ENCODE measurements at regions not wholly inside any gene's neighbourhood (a gene's known extent, or its start where the extent isn't known, plus 50 kb on each side); places are given as distances from the start of the nearest gene placed in this dataset.

DNA sequence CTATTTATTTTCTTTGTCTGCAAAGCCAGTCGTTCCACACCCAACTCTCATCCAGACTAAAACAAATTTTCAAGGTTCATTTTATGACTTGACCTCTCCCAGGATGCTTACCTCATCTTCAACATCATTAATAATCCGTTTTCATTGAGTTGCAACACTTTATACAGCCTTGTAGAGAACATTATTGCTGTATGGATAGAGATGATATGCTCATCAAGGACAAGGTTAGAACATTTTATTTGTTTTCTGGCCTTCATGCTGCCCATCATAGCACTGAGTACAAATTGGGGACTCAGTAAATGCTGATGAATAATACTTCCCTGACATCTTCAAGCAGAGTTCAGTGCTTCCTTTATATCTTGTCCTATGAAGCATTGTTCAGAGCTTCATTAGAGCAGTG lies 120.2 kb downstream of the OXSM start:
- no peak for TF ChIP-seq BCLAF1 (IDR thresholded peaks at IDR 0.05; ENCODE audit: borderline replicate concordance in 1 of 2, control insufficient read depth in 1 of 2, low read depth in 2 of 2, low read length in 1 of 2)
- no peak for TF ChIP-seq CCAR2 (IDR thresholded peaks at IDR 0.05; ENCODE audit: low read depth, low read length)
- no peak for TF ChIP-seq SP2 (IDR thresholded peaks at IDR 0.05; ENCODE audit: extremely low read depth, low read depth, low read length, poor library complexity, severe bottlenecking)
- TF ChIP-seq PTRF (tag; IDR thresholded peaks at IDR 0.05), result no peak
- no peak for TF ChIP-seq ATF3 (IDR thresholded peaks at IDR 0.05)
- TF ChIP-seq ATF3 (CRISPR knock-in tag; conservative IDR thresholded peaks at IDR 0.05), result no peak
- TF ChIP-seq POLR2B (IDR thresholded peaks at IDR 0.05; ENCODE audit: low read depth, partially characterized antibody), result no peak
- TF ChIP-seq NCOA4 (IDR thresholded peaks at IDR 0.05; ENCODE audit: partially characterized antibody), result no peak
- TF ChIP-seq ZNF175 (CRISPR knock-in tag; IDR thresholded peaks at IDR 0.05; ENCODE audit: low read depth), result no peak
- TF ChIP-seq NCOA2 (IDR thresholded peaks at IDR 0.05; ENCODE audit: partially characterized antibody in 2 of 2), result no peak
- no peak for TF ChIP-seq GABPB2 (CRISPR knock-in tag; conservative IDR thresholded peaks at IDR 0.05)
- CTCF ChIA-PET (ENCODE audit: low intra/inter-chr PET ratio), result interaction anchor here (1.0 kb wide), 1 partner anchor 261 kb away, joined by 4 read pairs; no protein-coding TSS in a partner anchor
- Histone ChIP-seq H3K4me1 (replicated peaks in 1 of 2; ENCODE audit: control insufficient read depth in 2 of 2, insufficient read depth in 2 of 2, low read length in 2 of 2) (no peaks in the 10 kb centered on the region), H3K9me1 (ENCODE audit: control insufficient read depth, insufficient read depth, low read length) (no peaks in the 10 kb centered on the region), H2AFZ (ENCODE audit: low read depth, low read length) (no peak overlapping the region), H3K79me2 (ENCODE audit: control insufficient read depth, insufficient read depth, low read length) (no peaks in the 10 kb centered on the region), H3K27me3 (ENCODE audit: control insufficient read depth in 2 of 2, insufficient read depth in 2 of 2, low read length in 2 of 2) (no peaks in the 10 kb centered on the region), H3K9me3 (replicated peaks; ENCODE audit: control insufficient read depth, insufficient read depth, low read depth, low read length) (no peaks in the 10 kb centered on the region), H4K20me1 (replicated peaks; ENCODE audit: control insufficient read depth, insufficient read depth, low read length) (no peaks in the 10 kb centered on the region), H3K9ac (ENCODE audit: insufficient read depth in 1 of 2, low read depth in 2 of 2, low read length in 2 of 2) (no peak overlapping the region), H3K27ac (ENCODE audit: extremely low read depth, low read depth, low read length) (no peak overlapping the region), H3K4me3 (no peak overlapping the region), H3K36me3 (ENCODE audit: control insufficient read depth, insufficient read depth, low read length) (no peaks in the 10 kb centered on the region), H3K4me2 (ENCODE audit: insufficient read depth, low read length) (no peak overlapping the region)
- POLR2A ChIA-PET, result no interaction called here
- no TSS peak for BruUV-seq (replicated peaks)
- no peak for DNase-seq (ENCODE audit: extremely low read depth in 1 of 4, low spot score in 3 of 4)
- FAIRE-seq, result no peak
- in situ Hi-C loops (cut with MboI), result no loop called here
- no peak for ATAC-seq
- 0% methylated on average over 2 of the region's 2 CpGs for WGBS (ENCODE audit: insufficient coverage, low coverage, missing lambda C conversion rate)
- intact Hi-C loops (cut with micrococcal nuclease), result no loop called here

All from K562 (cell line).